ENCODE measurements at regions not wholly inside any gene's neighbourhood (a gene's known extent, or its start where the extent isn't known, plus 50 kb on each side); places are given as distances from the start of the nearest gene placed in this dataset.

GRCh38 chr5:96150007-96150406 lies 188.4 kb upstream of the ELL2 start:
- H3K4me3 ChIP-seq = no peak overlapping the region
- no peaks in the 10 kb centered on the region for H3K9me3 ChIP-seq
- H3K4me1 ChIP-seq = no peaks in the 10 kb centered on the region
- no peaks in the 10 kb centered on the region for H3K36me3 ChIP-seq
- no peaks in the 10 kb centered on the region for H3K27me3 ChIP-seq
- H3K27ac ChIP-seq = no peak overlapping the region
- no peak for TF ChIP-seq EP300 (IDR thresholded peaks at IDR 0.05)
- TF ChIP-seq CTCF (IDR thresholded peaks at IDR 0.05) = no peak
- no peak for TF ChIP-seq POLR2A (IDR thresholded peaks at IDR 0.05)
- 71 to 88% methylated on average over 1 of the region's 1 CpG for WGBS, 2 donors
- DNase-seq (ENCODE audit: low spot score in 2 of 2) = no peak

- DNase-seq (ENCODE audit: low spot score in 2 of 2) = no peak
- Histone ChIP-seq H3K27ac (no peak overlapping the region), H3K4me1 (no peaks in the 10 kb centered on the region), H3K36me3 (no peaks in the 10 kb centered on the region), H3K4me3 (no peak overlapping the region), H3K9me3 (no peaks in the 10 kb centered on the region), H3K27me3 (no peaks in the 10 kb centered on the region)
- WGBS, 2 donors = 71 to 78% methylated on average over 1 of the region's 1 CpG
- TF ChIP-seq POLR2A (IDR thresholded peaks at IDR 0.05) (no peak), EP300 (IDR thresholded peaks at IDR 0.05) (no peak), CTCF (IDR thresholded peaks at IDR 0.05) (no peak)
Measured at GRCh38 chr5:96149546-96149945, 187.9 kb upstream of the ELL2 start.

- no peaks in the 10 kb centered on the region for H3K27me3 ChIP-seq
- H3K36me3 ChIP-seq = no peaks in the 10 kb centered on the region
- WGBS, 2 donors = 88% methylated on average over 2 of the region's 2 CpGs
- H3K9me3 ChIP-seq = no peaks in the 10 kb centered on the region
- H3K4me1 ChIP-seq = no peaks in the 10 kb centered on the region
- DNase-seq (ENCODE audit: low spot score in 2 of 2) = no peak
- TF ChIP-seq EP300 (IDR thresholded peaks at IDR 0.05) (no peak), CTCF (IDR thresholded peaks at IDR 0.05) (no peak), POLR2A (IDR thresholded peaks at IDR 0.05) (no peak)
- no peak overlapping the region for H3K4me3 ChIP-seq
- no peak overlapping the region for H3K27ac ChIP-seq
Measured at GRCh38 chr5:96149021-96149420, 187.4 kb upstream of the ELL2 start.

- Histone ChIP-seq H3K27ac (no peak overlapping the region), H3K9me3 (no peaks in the 10 kb centered on the region), H3K4me1 (no peaks in the 10 kb centered on the region), H3K36me3 (no peaks in the 10 kb centered on the region), H3K4me3 (no peak overlapping the region), H3K27me3 (no peaks in the 10 kb centered on the region)
- no peak for DNase-seq (ENCODE audit: low spot score in 2 of 2)
- 90 to 93% methylated on average over 4 of the region's 4 CpGs for WGBS, 2 donors
- TF ChIP-seq CTCF (IDR thresholded peaks at IDR 0.05) (no peak), EP300 (IDR thresholded peaks at IDR 0.05) (no peak), POLR2A (IDR thresholded peaks at IDR 0.05) (no peak)
Measured at GRCh38 chr5:96148376-96148775, 186.7 kb upstream of the ELL2 start.

GRCh38 chr5:96147866-96148265 lies 186.2 kb upstream of the ELL2 start:
- Histone ChIP-seq H3K4me3 (no peak overlapping the region), H3K27me3 (no peaks in the 10 kb centered on the region), H3K4me1 (no peaks in the 10 kb centered on the region), H3K9me3 (no peaks in the 10 kb centered on the region), H3K36me3 (no peaks in the 10 kb centered on the region), H3K27ac (no peak overlapping the region)
- DNase-seq (ENCODE audit: low spot score in 2 of 2) = no peak
- WGBS, 2 donors = 87 to 93% methylated on average over 2 of the region's 2 CpGs
- TF ChIP-seq CTCF (IDR thresholded peaks at IDR 0.05) (no peak), POLR2A (IDR thresholded peaks at IDR 0.05) (no peak), EP300 (IDR thresholded peaks at IDR 0.05) (no peak)

All from tibial nerve (tissue), 4 donors.